Spleen (tissue), 11 donors: ENCODE measurements at regions not wholly inside any gene's neighbourhood (a gene's known extent, or its start where the extent isn't known, plus 50 kb on each side); places are given as distances from the start of the nearest gene placed in this dataset.

ENCODE experiments used
- DNase-seq: peaks from one replicate; pipeline ENCODE4 v3.0.0-alpha.2; 2020
- H3K27ac ChIP-seq, 8 donors: fragments of 200-600 bp; sonication (generic) in 7 of 8; 1 replicate in 4 of 8; 2 replicates in 4 of 8; pipeline versions ENCODE4 v1.5.0 to v1.8.0; 2016 to 2021; ENCODE audit warnings: inconsistent platforms in 4 of 8, mild to moderate bottlenecking in 4 of 8, moderate library complexity in 1 of 8
- H3K27me3 ChIP-seq, 7 donors: fragments of 200-600 bp; sonication (generic) in 6 of 7; replicated peaks in 1 of 7; 1 replicate in 4 of 7; 2 replicates in 3 of 7; pipeline versions ENCODE4 v1.5.0 to v1.8.0; 2016 to 2021; ENCODE audit warnings: inconsistent platforms in 3 of 7, mild to moderate bottlenecking in 1 of 7
- H3K36me3 ChIP-seq, 6 donors: fragments of 200-600 bp; sonication (generic) in 5 of 6; 1 replicate in 4 of 6; 2 replicates in 2 of 6; pipeline versions ENCODE4 v1.5.0 to v1.8.0; 2016 to 2021; ENCODE audit warnings: inconsistent platforms in 2 of 6
- H3K4me1 ChIP-seq, 6 donors: fragments of 200-600 bp; sonication (generic) in 5 of 6; 1 replicate in 3 of 6; 2 replicates in 3 of 6; pipeline versions ENCODE4 v1.5.0 to v1.8.0; 2016 to 2021; ENCODE audit warnings: inconsistent platforms in 3 of 6
- H3K4me3 ChIP-seq, 8 donors: fragments of 200-600 bp; sonication (generic) in 7 of 8; 1 replicate in 4 of 8; 2 replicates in 4 of 8; pipeline versions ENCODE4 v1.5.0 to v1.8.0; 2016 to 2021; ENCODE audit warnings: inconsistent platforms in 4 of 8, mild to moderate bottlenecking in 4 of 8, moderate library complexity in 2 of 8
- H3K9me3 ChIP-seq, 8 donors: fragments of 200-600 bp; sonication (generic) in 7 of 8; 1 replicate in 4 of 8; 2 replicates in 4 of 8; pipeline versions ENCODE4 v1.5.0 to v1.8.0; 2016 to 2021; ENCODE audit warnings: inconsistent platforms in 4 of 8
- POLR2A ChIP-seq, 3 donors: fragments of 450-650 bp; IDR thresholded peaks; one replicate each; pipeline ENCODE4 v1.5.1; 2017; ENCODE audit warnings: antibody characterized with exemption in 3 of 3, mild to moderate bottlenecking in 1 of 3
- POLR2AphosphoS5 ChIP-seq, 3 donors: sonication (generic); formaldehyde crosslinking; IDR thresholded peaks; one replicate each; pipeline ENCODE4 v1.5.1; 2017; ENCODE audit warnings: antibody characterized with exemption in 3 of 3
- WGBS, 5 donors: extraction: QIAGEN DNeasy Blood & Tissue Kit in 3 of 5; methylation state at CpG; one replicate each; pipeline versions ENCODE4 v1.1.5 to v1.1.7; 2013 to 2018; 5-methylcytosine and 5-hydroxymethylcytosine counted together
- intact Hi-C: fragments of 100-400 bp; cut with DNase I; formaldehyde crosslinking; loops from one replicate; pipeline ENCODE4 v1.15.0; 2023; ENCODE audit warnings: low total_unique reads
- TF ChIP-seq, protein P1 (sequence below), 11 experiments: fragments of 200-600 bp in 7 of 11; fragments of 450-650 bp in 4 of 11; sonication (generic) in 4 of 11; IDR thresholded peaks in 8 of 11; conservative IDR thresholded peaks in 3 of 11; 1 replicate in 7 of 11; 2 replicates in 4 of 11; pipeline versions ENCODE4 v1.4.0 to v1.8.0; 2016 to 2021; ENCODE audit warnings: antibody characterized with exemption in 11 of 11, inconsistent platforms in 4 of 11, mild to moderate bottlenecking in 1 of 11
- donor health status: healthy with polysubstance abuse.
- donor health status: DM: no; HTN: no; CAD: no; lungs with moderate emphysema.
- donor health status: DM: no; HTN: no; CAD: no.
- donor health status: Bipolar disorder and iron deficiency.
- donor health status: healthy.
- donor health status: DM: no; HTN: no; CAD: no.
- donor health status: DM: yes; HTN: yes; CAD: no.

DNA sequence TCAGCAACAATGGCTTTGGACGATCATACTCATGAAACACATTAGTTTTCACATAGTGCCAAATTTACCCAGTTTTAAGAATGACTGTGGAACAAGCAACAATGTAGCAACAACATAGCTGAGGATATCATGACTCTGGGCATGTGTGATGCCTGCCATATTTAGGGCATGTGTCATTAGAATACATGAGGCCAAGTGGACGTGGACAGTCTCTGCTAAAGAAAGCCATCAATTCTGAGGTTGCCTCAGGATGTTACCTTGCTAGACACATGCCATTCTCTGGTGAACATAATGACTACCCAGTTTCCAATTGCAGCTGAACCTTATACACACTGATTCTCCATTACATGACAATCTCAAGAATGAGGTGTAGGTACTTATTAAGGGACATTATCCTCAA lies 103.3 kb upstream of the ADAMTS19 start:
- peaks cover 0 to 5% (median 0%) of the 10 kb centered on the region in 8 donors for H3K9me3 ChIP-seq
- intact Hi-C loops = no loop called here
- DNase-seq = no peak
- TF ChIP-seq POLR2AphosphoS5 (IDR thresholded peaks at IDR 0.05) (no peak), POLR2A (IDR thresholded peaks at IDR 0.05) (no peak)
- TF ChIP-seq, protein P1, sequence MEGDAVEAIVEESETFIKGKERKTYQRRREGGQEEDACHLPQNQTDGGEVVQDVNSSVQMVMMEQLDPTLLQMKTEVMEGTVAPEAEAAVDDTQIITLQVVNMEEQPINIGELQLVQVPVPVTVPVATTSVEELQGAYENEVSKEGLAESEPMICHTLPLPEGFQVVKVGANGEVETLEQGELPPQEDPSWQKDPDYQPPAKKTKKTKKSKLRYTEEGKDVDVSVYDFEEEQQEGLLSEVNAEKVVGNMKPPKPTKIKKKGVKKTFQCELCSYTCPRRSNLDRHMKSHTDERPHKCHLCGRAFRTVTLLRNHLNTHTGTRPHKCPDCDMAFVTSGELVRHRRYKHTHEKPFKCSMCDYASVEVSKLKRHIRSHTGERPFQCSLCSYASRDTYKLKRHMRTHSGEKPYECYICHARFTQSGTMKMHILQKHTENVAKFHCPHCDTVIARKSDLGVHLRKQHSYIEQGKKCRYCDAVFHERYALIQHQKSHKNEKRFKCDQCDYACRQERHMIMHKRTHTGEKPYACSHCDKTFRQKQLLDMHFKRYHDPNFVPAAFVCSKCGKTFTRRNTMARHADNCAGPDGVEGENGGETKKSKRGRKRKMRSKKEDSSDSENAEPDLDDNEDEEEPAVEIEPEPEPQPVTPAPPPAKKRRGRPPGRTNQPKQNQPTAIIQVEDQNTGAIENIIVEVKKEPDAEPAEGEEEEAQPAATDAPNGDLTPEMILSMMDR (IDR thresholded peaks at IDR 0.05 in 8 of 11, conservative IDR thresholded peaks at IDR 0.05 in 3 of 11) = no peak
- H3K4me1 ChIP-seq = no peaks in the 10 kb centered on the region
- no peaks in the 10 kb centered on the region for H3K27me3 ChIP-seq
- H3K27ac ChIP-seq = no peak overlapping the region
- 36 to 77% (median 54%) methylated on average over 2 of the region's 2 CpGs for WGBS, 5 donors
- no peak overlapping the region for H3K4me3 ChIP-seq
- no peaks in the 10 kb centered on the region for H3K36me3 ChIP-seq

DNA sequence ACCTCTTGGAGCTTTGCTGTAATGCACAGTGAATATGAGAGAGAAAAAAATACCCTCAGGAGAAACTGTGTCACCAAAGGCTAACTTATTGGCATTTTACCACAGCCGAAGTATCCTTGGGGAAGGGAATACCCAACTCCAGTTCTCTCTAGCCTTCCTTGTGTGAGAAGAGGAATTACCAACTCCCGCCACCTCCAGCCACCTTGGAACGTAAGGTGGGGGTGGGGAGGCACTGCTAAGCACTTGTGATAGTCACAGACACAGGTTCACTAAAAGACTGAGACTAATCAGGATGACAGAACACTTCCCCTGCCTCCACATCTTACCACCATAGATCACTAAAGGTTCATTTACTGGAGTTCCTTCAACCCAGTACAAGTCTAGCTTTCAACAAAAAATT lies 102.0 kb upstream of the ADAMTS19 start:
- H3K9me3 ChIP-seq = peaks cover 0 to 4% (median 0%) of the 10 kb centered on the region in 8 donors
- intact Hi-C loops = no loop called here
- H3K36me3 ChIP-seq = no peaks in the 10 kb centered on the region
- peak; percentile 31 for DNase-seq
- TF ChIP-seq POLR2AphosphoS5 (IDR thresholded peaks at IDR 0.05) (no peak), POLR2A (IDR thresholded peaks at IDR 0.05) (no peak)
- TF ChIP-seq, protein P1 (IDR thresholded peaks at IDR 0.05 in 8 of 11, conservative IDR thresholded peaks at IDR 0.05 in 3 of 11) = no peak
- H3K4me3 ChIP-seq = no peak overlapping the region
- no peak overlapping the region for H3K27ac ChIP-seq
- no peaks in the 10 kb centered on the region for H3K4me1 ChIP-seq
- no peaks in the 10 kb centered on the region for H3K27me3 ChIP-seq
- 72 to 80% (median 77%) methylated on average over 3 of the region's 3 CpGs for WGBS, 5 donors

DNA sequence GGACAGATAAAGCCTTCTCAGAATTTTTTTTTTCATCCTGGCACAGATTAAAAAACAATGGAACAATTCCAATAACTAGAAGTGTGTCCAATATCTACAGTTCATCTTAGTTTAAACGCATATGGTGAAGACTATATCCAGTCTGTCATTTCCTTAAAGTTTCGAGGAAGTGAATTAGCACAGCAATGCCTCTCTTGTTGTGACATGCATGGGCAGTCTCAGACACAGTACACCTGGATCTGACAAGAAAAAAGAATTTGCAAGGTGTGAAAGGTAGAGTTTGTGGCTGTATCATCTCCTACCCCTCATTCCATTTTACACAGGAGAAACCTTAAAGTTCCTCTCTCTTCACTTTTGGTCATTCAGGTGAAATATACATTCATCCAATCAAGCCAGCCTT lies 100.6 kb upstream of the ADAMTS19 start:
- intact Hi-C loops = no loop called here
- Histone ChIP-seq H3K4me1 (no peaks in the 10 kb centered on the region), H3K27ac (no peak overlapping the region), H3K4me3 (no peak overlapping the region), H3K36me3 (no peaks in the 10 kb centered on the region), H3K27me3 (no peaks in the 10 kb centered on the region), H3K9me3 (peaks cover 0 to 4% (median 0%) of the 10 kb centered on the region in 8 donors)
- no peak for TF ChIP-seq POLR2A (IDR thresholded peaks at IDR 0.05)
- no peak for TF ChIP-seq POLR2AphosphoS5 (IDR thresholded peaks at IDR 0.05)
- TF ChIP-seq, protein P1 (IDR thresholded peaks at IDR 0.05 in 8 of 11, conservative IDR thresholded peaks at IDR 0.05 in 3 of 11) = no peak
- no peak for DNase-seq
- 50 to 75% (median 69%) methylated on average over 2 of the region's 2 CpGs for WGBS, 5 donors

DNA sequence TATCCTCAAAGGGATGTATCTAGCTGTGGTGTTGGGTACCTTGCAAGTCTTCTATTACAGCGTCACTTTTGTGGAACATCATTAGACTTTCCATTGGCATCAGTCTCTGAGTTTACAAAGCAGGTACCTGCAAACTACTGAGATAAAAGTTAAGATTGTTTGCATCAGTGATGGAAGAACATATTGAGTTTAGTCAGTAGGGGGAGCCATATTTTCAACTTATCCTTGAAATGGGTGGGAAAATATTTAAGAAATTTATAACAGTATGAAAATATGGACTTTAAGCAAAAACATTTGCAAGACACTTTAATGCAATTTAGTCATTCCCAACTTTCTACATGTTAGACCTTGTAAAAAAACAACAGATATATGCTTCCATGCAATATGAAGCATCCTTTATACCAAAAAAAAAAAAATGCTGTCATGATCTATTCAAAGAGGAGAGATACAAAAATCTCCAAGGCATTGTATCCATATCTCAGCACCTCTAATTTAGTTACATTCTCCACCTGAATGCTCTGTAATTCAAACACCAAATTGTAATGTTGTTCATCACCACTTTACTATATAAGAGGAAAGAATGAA lies 98.6 kb upstream of the ADAMTS19 start:
- H3K9me3 ChIP-seq = peaks cover 0 to 17% (median 13%) of the 10 kb centered on the region in 8 donors
- no peak overlapping the region for H3K4me3 ChIP-seq
- intact Hi-C loops = no loop called here
- no peaks in the 10 kb centered on the region for H3K36me3 ChIP-seq
- H3K27ac ChIP-seq = no peak overlapping the region
- H3K4me1 ChIP-seq = no peaks in the 10 kb centered on the region
- WGBS, 5 donors = 46 to 71% (median 50%) methylated on average over 1 of the region's 1 CpG
- no peaks in the 10 kb centered on the region for H3K27me3 ChIP-seq
- no peak for TF ChIP-seq POLR2AphosphoS5 (IDR thresholded peaks at IDR 0.05)
- TF ChIP-seq, protein P1 (IDR thresholded peaks at IDR 0.05 in 8 of 11, conservative IDR thresholded peaks at IDR 0.05 in 3 of 11) = no peak
- no peak for TF ChIP-seq POLR2A (IDR thresholded peaks at IDR 0.05)
- no peak for DNase-seq
